H1 (cell line): ENCODE measurements at regions not wholly inside any gene's neighbourhood (a gene's known extent, or its start where the extent isn't known, plus 50 kb on each side); places are given as distances from the start of the nearest gene placed in this dataset.

Source experiments
- CEBPB ChIP-seq: IDR thresholded peaks from 2 replicates; pipeline ENCODE4 v1.6.1; 2012; ENCODE audit warnings: low read depth, low read length
- CREB1 ChIP-seq: IDR thresholded peaks from 2 replicates; pipeline ENCODE4 v1.6.1; 2012; ENCODE audit warnings: inconsistent platforms
- EGR1 ChIP-seq: IDR thresholded peaks from 2 replicates; pipeline ENCODE4 v1.6.1; 2011; ENCODE audit warnings: low read depth, low read length, borderline replicate concordance
- EZH2 ChIP-seq: fragments of 200-600 bp; sonication (generic); IDR thresholded peaks from 2 replicates; pipeline ENCODE4 v1.7.1; 2012; ENCODE audit warnings: low read depth, mild to moderate bottlenecking, moderate library complexity, low read length, inconsistent platforms; ENCODE audit not compliant: severe bottlenecking
- GABPA ChIP-seq: IDR thresholded peaks from 2 replicates; pipeline ENCODE4 v1.6.1; 2011; ENCODE audit warnings: mild to moderate bottlenecking, low read length, moderate library complexity, borderline replicate concordance; ENCODE audit not compliant: insufficient read depth
- POLR2A ChIP-seq, 2 experiments: IDR thresholded peaks; 1 replicate in 1 of 2; 2 replicates in 1 of 2; pipeline ENCODE4 v1.6.1; 2011; ENCODE audit warnings: low read depth in 2 of 2, low read length in 2 of 2, mild to moderate bottlenecking in 2 of 2; ENCODE audit errors: control extremely low read depth in 1 of 2
- POLR2AphosphoS5 ChIP-seq: IDR thresholded peaks from 2 replicates; pipeline ENCODE4 v1.6.1; 2011; ENCODE audit warnings: low read depth, low read length
- RFX5 ChIP-seq: IDR thresholded peaks from 2 replicates; pipeline ENCODE4 v1.6.1; 2011; ENCODE audit warnings: low read depth, low read length, improper control_type of control experiment, borderline replicate concordance
- RNF2 ChIP-seq: fragments of 200-900, 300-1000 bp; sonication (generic); IDR thresholded peaks from 2 replicates; pipeline ENCODE4 v1.7.1; 2016; ENCODE audit warnings: borderline replicate concordance, low read depth, mild to moderate bottlenecking, antibody characterized with exemption, low read length; ENCODE audit not compliant: poor library complexity, severe bottlenecking; ENCODE audit errors: missing control alignments
- SIN3A ChIP-seq, 2 experiments: IDR thresholded peaks in 1 of 2; conservative IDR thresholded peaks in 1 of 2; 2 replicates each; pipeline ENCODE4 v1.6.1; 2011 to 2012; ENCODE audit warnings: low read length in 2 of 2, improper control_type of control experiment in 1 of 2, low read depth in 1 of 2, mild to moderate bottlenecking in 1 of 2
- SP1 ChIP-seq: IDR thresholded peaks from 2 replicates; pipeline ENCODE4 v1.6.1; 2011; ENCODE audit warnings: low read depth, low read length
- TF ChIP-seq, protein P1 (sequence below): IDR thresholded peaks from 2 replicates; pipeline ENCODE4 v1.6.1; 2012; ENCODE audit warnings: inconsistent platforms
- TF ChIP-seq, protein P2 (sequence below), 3 experiments: IDR thresholded peaks; 1 replicate in 2 of 3; 2 replicates in 1 of 3; pipeline versions ENCODE4 v1.5.1 to v1.6.1; 2011; ENCODE audit warnings: low read length in 3 of 3, mild to moderate bottlenecking in 3 of 3, inconsistent platforms in 2 of 3, low read depth in 1 of 3, moderate library complexity in 1 of 3; ENCODE audit not compliant: insufficient read depth in 1 of 3; ENCODE audit errors: control extremely low read depth in 1 of 3
- TF ChIP-seq, protein P3 (sequence below): fragments of 300-600 bp; sonication (generic); IDR thresholded peaks from 2 replicates; pipeline ENCODE4 v1.7.1; 2012; ENCODE audit warnings: low read length, moderate library complexity, mild to moderate bottlenecking, inconsistent platforms; ENCODE audit not compliant: insufficient replicate concordance

DNA sequence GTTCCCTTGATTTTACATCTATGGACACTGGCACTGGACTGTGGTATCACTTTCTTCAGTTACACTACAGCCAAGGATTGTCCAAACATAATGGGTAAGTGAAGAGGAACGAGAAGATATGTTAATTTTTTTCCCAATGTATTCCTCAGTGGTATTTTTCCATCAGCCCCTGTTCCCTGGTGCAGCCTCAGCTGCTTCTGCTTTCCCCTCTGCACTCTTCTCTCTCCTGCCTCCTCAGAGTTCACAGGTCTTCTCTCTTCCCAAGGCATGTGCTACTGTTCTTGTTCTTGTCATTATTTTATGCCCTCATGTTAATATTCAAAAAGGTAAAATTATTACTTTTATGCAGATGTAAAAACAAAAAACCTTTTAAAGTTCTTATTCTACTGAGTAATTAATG is 378.0 kb upstream of the NRXN1 start:
- TF ChIP-seq, protein P1, sequence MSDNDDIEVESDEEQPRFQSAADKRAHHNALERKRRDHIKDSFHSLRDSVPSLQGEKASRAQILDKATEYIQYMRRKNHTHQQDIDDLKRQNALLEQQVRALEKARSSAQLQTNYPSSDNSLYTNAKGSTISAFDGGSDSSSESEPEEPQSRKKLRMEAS: no peak
- TF ChIP-seq POLR2A (IDR thresholded peaks at IDR 0.05; ENCODE audit: control extremely low read depth in 1 of 2, low read depth in 2 of 2, low read length in 2 of 2) (no peak), RNF2 (no peak), CREB1 (no peak), POLR2AphosphoS5 (no peak), EGR1 (no peak), GABPA (no peak), CEBPB (no peak), SP1 (no peak), RFX5 (no peak), SIN3A (conservative IDR thresholded peaks at IDR 0.05 in 1 of 2, IDR thresholded peaks at IDR 0.05 in 1 of 2; ENCODE audit: low read depth in 1 of 2, low read length in 2 of 2) (no peak), EZH2 (no peak)
- TF ChIP-seq, protein P2, sequence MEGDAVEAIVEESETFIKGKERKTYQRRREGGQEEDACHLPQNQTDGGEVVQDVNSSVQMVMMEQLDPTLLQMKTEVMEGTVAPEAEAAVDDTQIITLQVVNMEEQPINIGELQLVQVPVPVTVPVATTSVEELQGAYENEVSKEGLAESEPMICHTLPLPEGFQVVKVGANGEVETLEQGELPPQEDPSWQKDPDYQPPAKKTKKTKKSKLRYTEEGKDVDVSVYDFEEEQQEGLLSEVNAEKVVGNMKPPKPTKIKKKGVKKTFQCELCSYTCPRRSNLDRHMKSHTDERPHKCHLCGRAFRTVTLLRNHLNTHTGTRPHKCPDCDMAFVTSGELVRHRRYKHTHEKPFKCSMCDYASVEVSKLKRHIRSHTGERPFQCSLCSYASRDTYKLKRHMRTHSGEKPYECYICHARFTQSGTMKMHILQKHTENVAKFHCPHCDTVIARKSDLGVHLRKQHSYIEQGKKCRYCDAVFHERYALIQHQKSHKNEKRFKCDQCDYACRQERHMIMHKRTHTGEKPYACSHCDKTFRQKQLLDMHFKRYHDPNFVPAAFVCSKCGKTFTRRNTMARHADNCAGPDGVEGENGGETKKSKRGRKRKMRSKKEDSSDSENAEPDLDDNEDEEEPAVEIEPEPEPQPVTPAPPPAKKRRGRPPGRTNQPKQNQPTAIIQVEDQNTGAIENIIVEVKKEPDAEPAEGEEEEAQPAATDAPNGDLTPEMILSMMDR (IDR thresholded peaks at IDR 0.05; ENCODE audit: control extremely low read depth in 1 of 3, insufficient read depth in 1 of 3, low read depth in 1 of 3, low read length in 3 of 3): no peak
- TF ChIP-seq, protein P3, sequence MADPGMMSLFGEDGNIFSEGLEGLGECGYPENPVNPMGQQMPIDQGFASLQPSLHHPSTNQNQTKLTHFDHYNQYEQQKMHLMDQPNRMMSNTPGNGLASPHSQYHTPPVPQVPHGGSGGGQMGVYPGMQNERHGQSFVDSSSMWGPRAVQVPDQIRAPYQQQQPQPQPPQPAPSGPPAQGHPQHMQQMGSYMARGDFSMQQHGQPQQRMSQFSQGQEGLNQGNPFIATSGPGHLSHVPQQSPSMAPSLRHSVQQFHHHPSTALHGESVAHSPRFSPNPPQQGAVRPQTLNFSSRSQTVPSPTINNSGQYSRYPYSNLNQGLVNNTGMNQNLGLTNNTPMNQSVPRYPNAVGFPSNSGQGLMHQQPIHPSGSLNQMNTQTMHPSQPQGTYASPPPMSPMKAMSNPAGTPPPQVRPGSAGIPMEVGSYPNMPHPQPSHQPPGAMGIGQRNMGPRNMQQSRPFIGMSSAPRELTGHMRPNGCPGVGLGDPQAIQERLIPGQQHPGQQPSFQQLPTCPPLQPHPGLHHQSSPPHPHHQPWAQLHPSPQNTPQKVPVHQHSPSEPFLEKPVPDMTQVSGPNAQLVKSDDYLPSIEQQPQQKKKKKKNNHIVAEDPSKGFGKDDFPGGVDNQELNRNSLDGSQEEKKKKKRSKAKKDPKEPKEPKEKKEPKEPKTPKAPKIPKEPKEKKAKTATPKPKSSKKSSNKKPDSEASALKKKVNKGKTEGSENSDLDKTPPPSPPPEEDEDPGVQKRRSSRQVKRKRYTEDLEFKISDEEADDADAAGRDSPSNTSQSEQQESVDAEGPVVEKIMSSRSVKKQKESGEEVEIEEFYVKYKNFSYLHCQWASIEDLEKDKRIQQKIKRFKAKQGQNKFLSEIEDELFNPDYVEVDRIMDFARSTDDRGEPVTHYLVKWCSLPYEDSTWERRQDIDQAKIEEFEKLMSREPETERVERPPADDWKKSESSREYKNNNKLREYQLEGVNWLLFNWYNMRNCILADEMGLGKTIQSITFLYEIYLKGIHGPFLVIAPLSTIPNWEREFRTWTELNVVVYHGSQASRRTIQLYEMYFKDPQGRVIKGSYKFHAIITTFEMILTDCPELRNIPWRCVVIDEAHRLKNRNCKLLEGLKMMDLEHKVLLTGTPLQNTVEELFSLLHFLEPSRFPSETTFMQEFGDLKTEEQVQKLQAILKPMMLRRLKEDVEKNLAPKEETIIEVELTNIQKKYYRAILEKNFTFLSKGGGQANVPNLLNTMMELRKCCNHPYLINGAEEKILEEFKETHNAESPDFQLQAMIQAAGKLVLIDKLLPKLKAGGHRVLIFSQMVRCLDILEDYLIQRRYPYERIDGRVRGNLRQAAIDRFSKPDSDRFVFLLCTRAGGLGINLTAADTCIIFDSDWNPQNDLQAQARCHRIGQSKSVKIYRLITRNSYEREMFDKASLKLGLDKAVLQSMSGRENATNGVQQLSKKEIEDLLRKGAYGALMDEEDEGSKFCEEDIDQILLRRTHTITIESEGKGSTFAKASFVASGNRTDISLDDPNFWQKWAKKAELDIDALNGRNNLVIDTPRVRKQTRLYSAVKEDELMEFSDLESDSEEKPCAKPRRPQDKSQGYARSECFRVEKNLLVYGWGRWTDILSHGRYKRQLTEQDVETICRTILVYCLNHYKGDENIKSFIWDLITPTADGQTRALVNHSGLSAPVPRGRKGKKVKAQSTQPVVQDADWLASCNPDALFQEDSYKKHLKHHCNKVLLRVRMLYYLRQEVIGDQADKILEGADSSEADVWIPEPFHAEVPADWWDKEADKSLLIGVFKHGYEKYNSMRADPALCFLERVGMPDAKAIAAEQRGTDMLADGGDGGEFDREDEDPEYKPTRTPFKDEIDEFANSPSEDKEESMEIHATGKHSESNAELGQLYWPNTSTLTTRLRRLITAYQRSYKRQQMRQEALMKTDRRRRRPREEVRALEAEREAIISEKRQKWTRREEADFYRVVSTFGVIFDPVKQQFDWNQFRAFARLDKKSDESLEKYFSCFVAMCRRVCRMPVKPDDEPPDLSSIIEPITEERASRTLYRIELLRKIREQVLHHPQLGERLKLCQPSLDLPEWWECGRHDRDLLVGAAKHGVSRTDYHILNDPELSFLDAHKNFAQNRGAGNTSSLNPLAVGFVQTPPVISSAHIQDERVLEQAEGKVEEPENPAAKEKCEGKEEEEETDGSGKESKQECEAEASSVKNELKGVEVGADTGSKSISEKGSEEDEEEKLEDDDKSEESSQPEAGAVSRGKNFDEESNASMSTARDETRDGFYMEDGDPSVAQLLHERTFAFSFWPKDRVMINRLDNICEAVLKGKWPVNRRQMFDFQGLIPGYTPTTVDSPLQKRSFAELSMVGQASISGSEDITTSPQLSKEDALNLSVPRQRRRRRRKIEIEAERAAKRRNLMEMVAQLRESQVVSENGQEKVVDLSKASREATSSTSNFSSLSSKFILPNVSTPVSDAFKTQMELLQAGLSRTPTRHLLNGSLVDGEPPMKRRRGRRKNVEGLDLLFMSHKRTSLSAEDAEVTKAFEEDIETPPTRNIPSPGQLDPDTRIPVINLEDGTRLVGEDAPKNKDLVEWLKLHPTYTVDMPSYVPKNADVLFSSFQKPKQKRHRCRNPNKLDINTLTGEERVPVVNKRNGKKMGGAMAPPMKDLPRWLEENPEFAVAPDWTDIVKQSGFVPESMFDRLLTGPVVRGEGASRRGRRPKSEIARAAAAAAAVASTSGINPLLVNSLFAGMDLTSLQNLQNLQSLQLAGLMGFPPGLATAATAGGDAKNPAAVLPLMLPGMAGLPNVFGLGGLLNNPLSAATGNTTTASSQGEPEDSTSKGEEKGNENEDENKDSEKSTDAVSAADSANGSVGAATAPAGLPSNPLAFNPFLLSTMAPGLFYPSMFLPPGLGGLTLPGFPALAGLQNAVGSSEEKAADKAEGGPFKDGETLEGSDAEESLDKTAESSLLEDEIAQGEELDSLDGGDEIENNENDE: no peak
